ENCODE measurements at regions not wholly inside any gene's neighbourhood (a gene's known extent, or its start where the extent isn't known, plus 50 kb on each side); places are given as distances from the start of the nearest gene placed in this dataset.

DNA sequence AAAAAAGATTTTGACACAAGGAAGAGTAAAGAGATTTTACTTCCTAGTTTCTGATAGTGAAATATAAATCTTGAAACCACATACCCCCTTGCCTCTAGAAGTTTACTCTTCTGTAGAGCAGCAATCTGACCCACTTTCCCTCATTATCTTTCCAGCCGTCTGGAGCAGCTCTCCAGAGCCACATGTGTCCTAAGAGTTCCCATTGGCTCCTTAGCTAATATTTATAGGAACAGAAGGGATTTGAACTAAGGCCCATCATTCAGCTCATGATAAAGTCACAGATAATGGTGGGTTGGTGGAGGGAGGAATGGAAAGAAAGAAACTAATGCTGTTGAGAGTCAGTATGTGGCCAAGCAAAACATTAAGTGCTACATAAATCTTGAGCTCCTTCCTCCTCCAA, 121.8 kb downstream of the INHBA start:
- H3K9me3 ChIP-seq, result no peaks in the 10 kb centered on the region
- no peak overlapping the region for H3K4me3 ChIP-seq
- H3K4me1 ChIP-seq, result no peaks in the 10 kb centered on the region
- intact Hi-C loops (cut with DNase I), result no loop called here
- no peak for DNase-seq
- no peaks in the 10 kb centered on the region for H3K27me3 ChIP-seq
- WGBS, 2 donors, result 64 to 65% methylated on average over 1 of the region's 1 CpG
- no peak overlapping the region for H3K27ac ChIP-seq
- TF ChIP-seq, protein P1, sequence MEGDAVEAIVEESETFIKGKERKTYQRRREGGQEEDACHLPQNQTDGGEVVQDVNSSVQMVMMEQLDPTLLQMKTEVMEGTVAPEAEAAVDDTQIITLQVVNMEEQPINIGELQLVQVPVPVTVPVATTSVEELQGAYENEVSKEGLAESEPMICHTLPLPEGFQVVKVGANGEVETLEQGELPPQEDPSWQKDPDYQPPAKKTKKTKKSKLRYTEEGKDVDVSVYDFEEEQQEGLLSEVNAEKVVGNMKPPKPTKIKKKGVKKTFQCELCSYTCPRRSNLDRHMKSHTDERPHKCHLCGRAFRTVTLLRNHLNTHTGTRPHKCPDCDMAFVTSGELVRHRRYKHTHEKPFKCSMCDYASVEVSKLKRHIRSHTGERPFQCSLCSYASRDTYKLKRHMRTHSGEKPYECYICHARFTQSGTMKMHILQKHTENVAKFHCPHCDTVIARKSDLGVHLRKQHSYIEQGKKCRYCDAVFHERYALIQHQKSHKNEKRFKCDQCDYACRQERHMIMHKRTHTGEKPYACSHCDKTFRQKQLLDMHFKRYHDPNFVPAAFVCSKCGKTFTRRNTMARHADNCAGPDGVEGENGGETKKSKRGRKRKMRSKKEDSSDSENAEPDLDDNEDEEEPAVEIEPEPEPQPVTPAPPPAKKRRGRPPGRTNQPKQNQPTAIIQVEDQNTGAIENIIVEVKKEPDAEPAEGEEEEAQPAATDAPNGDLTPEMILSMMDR (IDR thresholded peaks at IDR 0.05), result no peak
- TF ChIP-seq POLR2AphosphoS5 (IDR thresholded peaks at IDR 0.05), result no peak
- TF ChIP-seq EP300 (IDR thresholded peaks at IDR 0.05), result no peak
- TF ChIP-seq POLR2A (IDR thresholded peaks at IDR 0.05), result no peak
- H3K36me3 ChIP-seq, result no peaks in the 10 kb centered on the region

DNA sequence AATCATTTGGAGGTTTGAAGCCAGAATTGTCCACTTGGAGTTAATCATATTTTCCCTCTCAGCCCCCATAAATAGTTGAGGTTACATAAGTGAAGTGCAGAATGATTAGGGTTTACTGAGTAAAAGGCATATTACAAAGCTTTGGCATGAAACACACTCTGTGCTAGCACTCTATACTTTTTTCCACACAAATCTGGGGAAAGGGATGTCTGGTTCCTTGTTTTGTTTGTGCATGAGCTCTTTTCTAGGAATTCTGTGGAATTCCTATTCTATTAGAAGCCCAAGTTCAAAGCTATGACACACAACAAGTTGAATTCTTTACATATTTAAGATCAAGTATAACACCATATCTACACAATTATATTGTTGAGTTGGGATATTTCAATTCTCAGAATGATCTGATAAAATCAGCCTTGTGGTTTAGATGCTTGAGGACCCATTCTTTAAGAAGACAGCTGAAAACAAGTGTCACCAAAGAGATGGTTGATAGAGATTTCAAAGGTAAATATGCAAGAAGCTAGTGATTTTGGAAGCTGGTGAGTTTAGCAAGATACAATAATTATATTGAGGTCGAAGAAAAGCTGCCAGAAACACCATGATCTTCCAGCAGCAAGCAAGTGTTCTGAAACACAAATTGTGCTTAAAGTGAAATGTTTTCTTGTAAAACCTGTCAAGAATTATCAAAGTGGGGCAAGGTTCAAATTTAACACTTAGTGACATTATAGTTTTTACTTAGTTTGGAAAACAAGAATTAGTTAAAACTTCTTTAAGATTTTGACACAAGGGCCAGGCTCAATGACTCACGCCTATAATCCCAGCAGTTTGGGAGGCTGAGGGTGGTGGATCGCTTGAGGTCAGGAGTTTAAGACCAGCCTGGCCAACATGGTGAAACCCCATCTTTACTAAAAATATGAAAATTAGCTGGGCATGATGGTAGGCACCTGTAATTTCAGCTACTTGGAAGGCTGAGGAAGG, 122.6 kb downstream of the INHBA start:
- TF ChIP-seq EP300 (IDR thresholded peaks at IDR 0.05), result no peak
- TF ChIP-seq, protein P1 (IDR thresholded peaks at IDR 0.05), result no peak
- TF ChIP-seq POLR2AphosphoS5 (IDR thresholded peaks at IDR 0.05), result no peak
- TF ChIP-seq POLR2A (IDR thresholded peaks at IDR 0.05), result no peak
- H3K27me3 ChIP-seq, result no peaks in the 10 kb centered on the region
- no peaks in the 10 kb centered on the region for H3K36me3 ChIP-seq
- WGBS, 2 donors, result 69 to 83% methylated on average over 3 of the region's 3 CpGs
- no peak for DNase-seq
- no peak overlapping the region for H3K4me3 ChIP-seq
- no peaks in the 10 kb centered on the region for H3K4me1 ChIP-seq
- no peaks in the 10 kb centered on the region for H3K9me3 ChIP-seq
- intact Hi-C loops (cut with DNase I), result no loop called here
- H3K27ac ChIP-seq, result no peak overlapping the region

DNA sequence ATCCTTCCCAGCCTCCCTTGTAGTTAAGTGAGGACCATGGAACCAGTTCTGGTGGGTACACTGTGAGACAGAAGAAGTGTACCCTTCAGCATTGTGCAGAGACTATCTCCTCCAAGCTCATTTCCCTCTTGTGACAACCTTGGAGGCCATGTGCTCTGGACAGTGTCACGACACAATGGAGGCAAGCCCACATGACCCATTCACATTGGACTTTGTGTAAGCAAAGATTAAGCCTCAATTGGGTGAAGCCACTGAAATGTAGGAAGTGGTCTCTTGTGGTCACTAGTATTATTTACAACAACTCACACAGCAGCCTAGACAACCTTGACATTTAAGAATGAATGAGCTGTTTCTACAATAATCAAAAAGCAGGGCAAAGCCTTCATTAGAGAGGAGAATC, 124.2 kb downstream of the INHBA start:
- 85 to 86% methylated on average over 1 of the region's 1 CpG for WGBS, 2 donors
- H3K4me3 ChIP-seq, result no peak overlapping the region
- H3K27ac ChIP-seq, result no peak overlapping the region
- H3K36me3 ChIP-seq, result no peaks in the 10 kb centered on the region
- H3K4me1 ChIP-seq, result no peaks in the 10 kb centered on the region
- intact Hi-C loops (cut with DNase I), result no loop called here
- DNase-seq, result no peak
- no peaks in the 10 kb centered on the region for H3K9me3 ChIP-seq
- TF ChIP-seq, protein P1 (IDR thresholded peaks at IDR 0.05), result no peak
- TF ChIP-seq POLR2A (IDR thresholded peaks at IDR 0.05) (no peak), EP300 (IDR thresholded peaks at IDR 0.05) (no peak), POLR2AphosphoS5 (IDR thresholded peaks at IDR 0.05) (no peak)
- H3K27me3 ChIP-seq, result no peaks in the 10 kb centered on the region

DNA sequence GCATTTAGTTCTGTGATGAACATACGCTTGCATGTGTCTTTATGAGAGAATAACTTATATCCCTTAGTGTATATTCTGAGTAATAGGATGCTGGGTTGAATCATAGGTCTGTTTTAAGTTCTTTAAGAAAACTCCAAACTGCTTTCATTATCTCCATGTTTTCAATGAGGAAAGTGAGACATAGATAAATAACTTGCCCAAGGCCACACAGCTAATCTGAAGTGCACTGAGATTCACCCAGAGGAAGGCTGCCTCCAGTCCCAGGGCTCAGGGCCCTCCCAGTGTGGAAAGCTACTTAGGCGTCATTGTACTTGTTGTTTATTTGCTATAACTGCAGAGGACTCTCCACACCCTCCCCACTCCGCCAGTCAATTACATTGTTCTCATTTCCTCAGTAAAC, 126.7 kb downstream of the INHBA start:
- no peak overlapping the region for H3K27ac ChIP-seq
- TF ChIP-seq EP300 (IDR thresholded peaks at IDR 0.05) (no peak), POLR2A (IDR thresholded peaks at IDR 0.05) (no peak), POLR2AphosphoS5 (IDR thresholded peaks at IDR 0.05) (no peak)
- TF ChIP-seq, protein P1 (IDR thresholded peaks at IDR 0.05), result no peak
- intact Hi-C loops (cut with DNase I), result no loop called here
- no peaks in the 10 kb centered on the region for H3K36me3 ChIP-seq
- DNase-seq, result no peak
- WGBS, 2 donors, result 77 to 86% methylated on average over 3 of the region's 3 CpGs
- no peaks in the 10 kb centered on the region for H3K9me3 ChIP-seq
- no peaks in the 10 kb centered on the region for H3K27me3 ChIP-seq
- no peak overlapping the region for H3K4me3 ChIP-seq
- no peaks in the 10 kb centered on the region for H3K4me1 ChIP-seq

All from sigmoid colon (tissue), 6 donors.